Right lung (tissue), 2 donors: ENCODE measurements at regions not wholly inside any gene's neighbourhood (a gene's known extent, or its start where the extent isn't known, plus 50 kb on each side); places are given as distances from the start of the nearest gene placed in this dataset.

Source experiments
- DNase-seq, 2 donors: peaks; one replicate each; pipeline ENCODE4 v3.0.0-alpha.2; 2013

- no peak for DNase-seq
These were observed 84.3 kb downstream of the COPS8 start for GRCh38 chr2:237170020-237170419.

GRCh38 chr2:237171396-237171795 lies 85.7 kb downstream of the COPS8 start:
- peak; percentile 85 to 92 for DNase-seq

GRCh38 chr2:237171881-237172280 lies 86.2 kb downstream of the COPS8 start:
- DNase-seq: no peak

GRCh38 chr2:237177052-237177451 lies 91.4 kb downstream of the COPS8 start:
- no peak for DNase-seq

GRCh38 chr2:237177986-237178385 lies 92.3 kb downstream of the COPS8 start:
- no peak for DNase-seq

- no peak for DNase-seq
These were observed 92.7 kb downstream of the COPS8 start for GRCh38 chr2:237178396-237178795.

- DNase-seq: no peak
These were observed 93.5 kb downstream of the COPS8 start for GRCh38 chr2:237179161-237179560.

- peak; percentile 52 to 63 for DNase-seq
These were observed 94.5 kb downstream of the COPS8 start for GRCh38 chr2:237180187-237180586.

- no peak for DNase-seq
These were observed 95.3 kb downstream of the COPS8 start for GRCh38 chr2:237180987-237181386.

GRCh38 chr2:237181844-237182243 lies 96.2 kb downstream of the COPS8 start:
- DNase-seq: no peak

GRCh38 chr2:237182422-237183123 lies 96.9 kb downstream of the COPS8 start:
- no peak for DNase-seq

- no peak for DNase-seq
These were observed 98.7 kb downstream of the COPS8 start for GRCh38 chr2:237184192-237184918.

GRCh38 chr2:237184919-237185552 lies 99.3 kb downstream of the COPS8 start:
- no peak for DNase-seq

- no peak for DNase-seq
These were observed 99.8 kb downstream of the COPS8 start for GRCh38 chr2:237185553-237185925.

- no peak for DNase-seq
These were observed 104.1 kb downstream of the COPS8 start for GRCh38 chr2:237189799-237190198.

- no peak for DNase-seq
These were observed 105.5 kb downstream of the COPS8 start for GRCh38 chr2:237190966-237191713.

- no peak for DNase-seq
These were observed 106.0 kb downstream of the COPS8 start for GRCh38 chr2:237191714-237192081.

GRCh38 chr2:237192881-237193280 lies 107.2 kb downstream of the COPS8 start:
- no peak for DNase-seq

GRCh38 chr2:237193436-237193835 lies 107.7 kb downstream of the COPS8 start:
- DNase-seq: no peak

- DNase-seq: no peak
These were observed 108.4 kb downstream of the COPS8 start for GRCh38 chr2:237194081-237194480.

GRCh38 chr2:237194906-237195305 lies 109.2 kb downstream of the COPS8 start:
- no peak for DNase-seq

- no peak for DNase-seq
These were observed 109.9 kb downstream of the COPS8 start for GRCh38 chr2:237195396-237196120.
